ENCODE measurements at regions not wholly inside any gene's neighbourhood (a gene's known extent, or its start where the extent isn't known, plus 50 kb on each side); places are given as distances from the start of the nearest gene placed in this dataset.

DNA sequence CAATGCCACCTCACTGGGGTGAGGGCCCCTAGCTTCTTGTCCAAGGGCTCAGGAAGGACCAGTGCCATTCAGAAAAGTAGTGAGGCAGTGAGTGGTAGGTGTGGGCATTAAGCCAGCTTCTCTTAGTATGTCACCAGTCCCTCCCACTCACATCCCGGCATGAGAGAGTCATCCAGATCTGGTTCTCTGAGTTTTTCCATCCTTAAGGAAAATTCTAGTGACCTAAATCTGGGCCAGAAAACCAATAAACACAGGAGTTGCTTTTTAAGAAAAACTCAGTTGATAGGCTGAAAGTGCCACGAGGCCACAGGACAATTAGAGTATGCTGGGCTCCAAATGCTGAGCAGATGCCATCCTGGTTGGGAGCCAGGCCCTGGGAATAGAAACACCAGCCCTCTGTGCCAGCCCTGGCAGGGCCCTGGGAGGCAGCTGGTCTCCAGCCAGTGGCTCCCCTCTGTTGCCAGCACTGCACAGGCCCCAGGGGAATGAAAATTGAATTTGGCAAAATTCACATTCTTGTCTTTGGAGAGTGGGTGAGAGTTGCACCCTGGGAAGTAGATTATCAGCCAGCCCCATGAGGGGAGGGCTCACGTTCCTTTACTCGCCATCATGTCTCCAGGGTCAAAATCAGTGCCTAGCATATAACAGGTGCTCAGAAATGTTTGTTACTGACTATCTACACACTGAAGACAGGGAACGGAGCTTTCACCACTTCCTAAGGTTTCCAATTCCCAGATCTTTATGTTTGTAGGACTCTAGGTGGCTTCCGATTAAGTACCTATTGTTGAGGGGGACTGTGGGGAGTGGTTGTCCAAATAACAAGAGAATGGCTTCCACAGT, 52.8 kb downstream of the FAM43A start:
- DNase-seq (ENCODE audit: low read depth in 2 of 2), result peak; percentile 30 to 83

DNA sequence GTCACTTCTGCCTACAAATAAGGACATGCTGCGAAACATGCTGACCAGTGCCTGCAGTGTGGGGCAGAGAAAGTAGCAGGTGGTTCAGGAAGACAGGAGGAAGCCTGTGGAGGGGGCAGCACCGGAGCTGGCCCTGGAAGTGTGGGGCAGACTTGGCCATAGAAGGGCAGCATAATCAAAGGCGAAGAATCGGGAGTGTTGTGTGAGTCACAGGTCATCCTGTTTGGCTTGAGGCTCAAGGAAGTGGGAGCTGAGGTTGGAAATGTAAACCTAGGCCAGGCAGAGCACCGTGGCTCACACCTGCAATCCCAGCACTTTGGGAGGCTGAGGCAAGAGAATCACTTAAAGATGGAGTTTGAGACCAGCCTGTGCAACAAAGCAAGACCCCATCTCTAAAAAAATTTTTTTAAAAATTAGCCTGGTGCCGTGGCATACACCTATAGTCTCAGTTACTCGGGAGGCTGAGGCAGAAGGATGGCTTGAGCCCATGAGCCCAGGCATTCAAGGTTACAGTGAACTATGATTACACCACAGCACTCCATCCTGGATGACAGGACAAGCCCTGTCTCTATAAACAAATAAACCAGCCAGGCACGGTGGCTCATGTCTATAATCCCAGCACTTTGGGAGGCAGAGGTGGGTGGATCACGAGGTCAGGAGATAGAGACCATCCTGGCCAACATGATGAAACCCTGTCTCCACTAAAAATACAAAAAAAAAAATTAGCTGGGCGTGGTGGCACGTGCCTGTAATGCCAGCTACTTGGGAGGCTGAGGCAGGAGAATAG, 54.0 kb downstream of the FAM43A start:
- peak in 1 of 2 donors; percentile 83 for DNase-seq (ENCODE audit: low read depth in 2 of 2)

DNA sequence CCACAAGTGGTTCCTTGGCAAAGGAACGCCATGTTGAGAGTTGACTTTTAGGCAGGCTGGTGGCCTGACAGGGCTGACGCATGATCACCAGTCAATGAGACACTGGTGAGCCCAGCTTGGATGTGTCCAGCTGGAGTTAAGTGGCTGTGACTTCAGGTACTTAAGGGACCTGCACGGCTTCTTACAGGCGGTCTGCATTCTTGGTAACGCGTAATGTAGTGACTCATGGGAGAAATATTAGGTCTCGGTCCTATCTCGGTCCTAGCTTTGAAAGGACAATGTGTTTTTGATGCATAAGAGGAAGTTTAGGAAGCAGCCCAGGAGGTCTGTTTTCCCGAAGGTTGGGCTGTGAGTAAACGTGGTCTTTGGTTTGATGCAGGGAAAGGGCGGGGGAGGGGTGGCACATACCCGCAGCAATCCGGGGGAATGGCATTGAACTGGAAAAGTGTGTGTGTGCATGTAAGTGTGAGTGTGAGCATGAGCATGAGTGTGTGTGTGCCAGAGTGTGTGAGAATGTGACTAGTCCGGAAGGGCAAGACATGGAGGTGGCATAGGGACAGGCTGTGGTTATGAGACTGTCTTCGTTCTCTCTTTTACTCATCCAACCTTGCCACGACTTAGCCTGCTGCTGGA, 55.3 kb downstream of the FAM43A start:
- peak; percentile 31 to 92 for DNase-seq (ENCODE audit: low read depth in 2 of 2)

DNA sequence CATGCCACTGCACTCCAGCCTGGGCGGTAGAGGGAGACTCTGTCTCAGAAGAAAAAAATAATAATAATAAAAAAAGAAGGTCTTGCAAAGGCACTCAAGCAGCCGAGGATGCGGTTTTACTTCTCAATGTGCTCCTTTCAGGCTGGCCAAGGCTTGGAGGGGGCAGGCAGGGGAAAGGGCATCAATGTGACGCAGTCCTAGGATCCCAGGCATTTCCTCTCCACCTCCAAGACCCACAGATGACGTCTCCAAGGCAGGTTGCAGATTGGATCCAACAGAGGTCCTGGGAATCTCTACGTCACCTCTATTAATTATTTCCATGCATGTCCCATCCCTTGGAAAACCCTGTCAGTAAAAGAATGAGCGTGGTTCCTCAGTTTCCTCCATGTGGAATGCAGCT, 56.2 kb downstream of the FAM43A start:
- DNase-seq (ENCODE audit: low read depth in 2 of 2), result peak in 1 of 2 donors; percentile 21

DNA sequence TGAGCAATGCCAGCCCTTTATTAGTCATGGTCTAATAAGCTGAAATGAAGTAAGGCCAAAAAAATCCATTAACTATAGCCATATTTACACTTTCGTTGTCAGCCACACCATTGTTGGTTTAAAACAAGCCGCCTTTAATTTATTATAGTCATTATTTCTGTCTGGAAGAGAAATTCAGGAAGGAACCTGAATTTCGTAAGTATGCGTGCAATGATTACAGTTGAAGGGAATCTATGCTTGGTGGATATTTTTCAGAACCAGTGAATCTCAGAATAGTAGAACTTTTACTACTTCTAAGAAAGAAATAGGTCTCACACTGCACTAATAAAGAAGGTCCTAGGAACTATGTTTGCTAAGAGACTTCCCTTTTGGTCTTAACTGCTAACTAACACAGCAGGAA, 59.1 kb downstream of the FAM43A start:
- DNase-seq (ENCODE audit: low read depth in 2 of 2), result no peak

DNA sequence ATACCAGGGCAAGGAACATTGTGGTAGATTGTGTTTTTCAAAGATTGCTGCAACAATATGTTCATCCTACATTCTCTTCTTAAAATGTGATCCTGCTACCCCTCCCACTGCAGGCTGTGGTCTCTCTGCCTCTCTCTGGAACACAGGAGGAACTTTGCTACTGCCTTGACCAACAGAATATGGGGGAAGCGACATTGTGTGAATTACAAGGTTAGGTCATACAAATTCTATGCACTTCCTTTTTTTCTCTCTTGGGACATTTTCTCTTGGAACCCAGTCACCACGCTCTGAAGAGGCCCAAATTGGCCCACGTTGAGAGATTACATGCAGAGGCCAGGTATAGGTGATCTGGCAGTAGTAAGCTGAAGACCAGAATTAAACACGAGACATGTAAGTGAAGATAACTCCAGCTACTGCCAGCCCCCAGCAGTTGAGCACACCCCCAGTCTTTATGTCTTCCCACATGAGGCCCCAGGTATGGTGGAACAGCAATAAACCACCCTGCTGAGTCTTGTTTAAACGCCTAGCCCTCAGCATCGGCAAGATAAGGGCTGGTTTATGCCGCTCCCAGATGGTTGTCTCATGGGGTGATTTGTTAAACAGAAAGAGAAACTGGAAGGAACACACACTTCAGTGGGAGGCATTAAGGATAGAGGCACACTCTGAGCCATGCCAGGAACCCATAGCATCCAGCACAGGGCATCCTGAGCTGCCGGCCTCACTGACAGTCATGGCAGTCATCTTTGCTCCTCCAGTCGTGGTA, 59.9 kb downstream of the FAM43A start:
- no peak for DNase-seq (ENCODE audit: low read depth in 2 of 2)

DNA sequence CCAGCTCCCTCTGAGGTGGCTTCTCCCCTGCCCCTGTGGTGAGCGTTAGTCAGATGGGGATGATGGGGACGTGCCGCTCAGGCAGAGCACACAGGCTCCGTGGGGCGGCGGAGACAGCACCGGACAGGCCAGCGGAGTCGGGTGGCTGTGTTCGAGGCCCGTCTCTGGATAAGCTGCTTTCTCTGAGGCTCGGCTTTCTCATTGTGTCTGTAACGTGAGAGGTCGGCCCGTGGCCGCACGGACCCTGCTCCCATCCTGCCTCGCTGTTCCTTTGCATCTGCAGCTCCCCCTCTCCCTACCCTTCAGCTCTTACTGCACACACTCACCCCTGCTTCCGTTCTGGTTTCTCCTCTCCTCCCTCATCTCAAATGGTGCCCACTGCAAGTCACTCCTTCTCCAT, 62.5 kb downstream of the FAM43A start:
- no peak for DNase-seq (ENCODE audit: low read depth in 2 of 2)

DNA sequence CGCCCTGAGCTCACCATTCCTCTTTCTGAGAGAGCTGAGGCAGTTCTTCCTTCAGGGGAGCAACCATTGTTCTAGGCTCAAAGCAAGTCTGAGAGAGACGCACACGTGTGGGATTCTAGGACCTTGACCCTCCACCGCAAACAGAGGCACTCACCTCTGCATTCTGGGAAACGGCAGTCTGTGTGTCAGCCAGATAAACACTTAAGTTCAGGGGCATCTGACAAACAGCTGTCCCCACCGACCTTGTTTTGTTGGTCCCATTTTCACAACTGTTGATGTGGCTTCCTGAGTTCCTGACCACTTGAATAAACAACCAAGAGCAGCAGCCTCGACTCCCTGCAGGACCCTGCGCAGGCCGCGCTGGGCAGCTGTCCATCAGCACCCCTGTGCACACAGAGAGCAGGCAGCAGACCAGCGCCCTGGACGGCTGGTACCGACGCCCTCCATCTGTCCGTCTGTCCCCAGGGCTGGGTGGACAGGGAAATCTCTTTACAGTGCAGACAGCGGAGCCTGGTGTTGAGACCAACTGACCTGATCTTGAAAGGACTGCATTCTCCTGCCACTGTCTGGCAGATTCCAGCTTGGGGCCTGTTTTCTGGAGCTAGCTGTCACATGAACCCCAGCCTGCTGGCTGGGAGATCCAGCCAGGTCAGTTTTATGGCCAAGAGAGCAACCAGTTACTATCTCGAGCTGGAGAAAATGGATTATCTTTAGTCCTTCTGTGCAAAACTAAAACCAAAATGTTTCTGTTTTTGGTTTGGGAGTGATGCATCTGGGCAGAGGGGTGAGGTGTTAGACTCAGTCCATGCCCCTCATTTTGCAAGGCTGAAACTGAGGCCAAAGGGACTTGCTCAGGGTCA, 64.2 kb downstream of the FAM43A start:
- DNase-seq (ENCODE audit: low read depth in 2 of 2), result peak; percentile 62 to 87

DNA sequence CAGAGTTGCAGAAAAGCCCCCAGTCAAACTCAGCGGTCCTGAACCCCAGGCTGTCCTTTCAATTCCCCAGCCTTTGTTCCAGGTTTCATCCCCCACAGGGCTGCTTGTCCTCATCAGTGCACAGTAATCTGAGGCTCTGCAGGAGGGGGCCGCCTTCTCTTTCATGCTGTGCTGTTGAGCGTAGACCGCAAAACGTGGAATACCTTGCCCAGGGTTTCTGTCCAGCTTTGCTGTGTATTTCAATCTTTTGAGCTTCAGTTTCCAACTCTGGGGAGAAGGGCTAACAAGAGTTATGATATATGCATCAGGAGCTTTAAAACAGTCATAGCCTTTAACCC, 64.8 kb downstream of the FAM43A start:
- no peak for DNase-seq (ENCODE audit: low read depth in 2 of 2)

DNA sequence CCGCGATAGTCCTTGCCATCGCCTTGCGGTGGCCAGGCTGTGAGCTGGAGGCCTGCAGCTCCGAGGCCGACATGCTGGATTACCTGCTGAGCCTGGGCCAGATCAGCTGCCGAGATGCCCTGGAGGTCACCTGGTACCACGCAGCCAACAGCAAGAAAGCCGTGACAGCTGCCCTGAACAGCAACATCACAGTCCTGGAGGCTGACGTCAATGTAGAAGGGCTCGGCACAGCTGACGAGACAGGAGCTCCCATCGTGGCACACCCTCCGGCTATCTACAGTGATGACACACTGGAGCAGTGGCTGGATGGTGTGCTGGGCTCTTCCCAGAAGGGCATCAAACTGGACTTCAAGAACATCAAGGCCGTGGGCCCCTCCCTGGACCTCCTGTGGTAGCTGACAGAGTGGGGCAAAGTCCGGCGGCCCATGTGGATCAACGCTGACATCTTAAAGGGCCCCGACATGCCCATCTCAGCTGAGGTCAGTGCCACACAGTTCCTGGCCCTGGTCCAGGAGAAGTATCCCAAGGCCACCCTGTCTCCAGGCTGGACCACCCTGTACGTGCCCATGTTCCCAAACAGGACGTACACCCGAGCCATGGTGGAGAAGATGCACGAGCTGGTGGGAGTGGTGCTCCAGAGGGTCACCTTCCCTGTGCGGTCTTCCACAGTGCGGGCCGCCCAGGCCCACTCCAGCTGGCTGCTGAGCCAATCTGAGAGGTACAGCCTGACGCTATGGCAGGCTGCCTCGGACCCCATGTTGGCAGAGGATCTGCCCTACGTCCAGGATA, 70.2 kb downstream of the FAM43A start:
- no peak for DNase-seq (ENCODE audit: low read depth in 2 of 2)

DNA sequence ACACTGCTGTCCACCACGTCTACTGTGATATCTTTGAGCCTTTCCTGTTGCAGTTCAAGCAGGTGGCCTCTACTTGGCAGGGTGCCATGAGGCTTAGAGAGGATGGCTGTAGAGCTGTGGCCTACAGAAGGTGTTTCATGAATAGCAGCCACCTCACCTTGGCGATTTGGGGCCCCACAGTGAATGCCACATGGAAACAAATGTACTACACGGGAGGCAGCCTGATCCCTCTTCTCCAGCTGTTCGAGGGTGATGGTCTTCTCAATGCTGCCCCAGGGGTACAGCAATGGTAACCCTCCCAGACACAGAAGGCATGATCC, 70.7 kb downstream of the FAM43A start:
- peak in 1 of 2 donors; percentile 22 for DNase-seq (ENCODE audit: low read depth in 2 of 2)

DNA sequence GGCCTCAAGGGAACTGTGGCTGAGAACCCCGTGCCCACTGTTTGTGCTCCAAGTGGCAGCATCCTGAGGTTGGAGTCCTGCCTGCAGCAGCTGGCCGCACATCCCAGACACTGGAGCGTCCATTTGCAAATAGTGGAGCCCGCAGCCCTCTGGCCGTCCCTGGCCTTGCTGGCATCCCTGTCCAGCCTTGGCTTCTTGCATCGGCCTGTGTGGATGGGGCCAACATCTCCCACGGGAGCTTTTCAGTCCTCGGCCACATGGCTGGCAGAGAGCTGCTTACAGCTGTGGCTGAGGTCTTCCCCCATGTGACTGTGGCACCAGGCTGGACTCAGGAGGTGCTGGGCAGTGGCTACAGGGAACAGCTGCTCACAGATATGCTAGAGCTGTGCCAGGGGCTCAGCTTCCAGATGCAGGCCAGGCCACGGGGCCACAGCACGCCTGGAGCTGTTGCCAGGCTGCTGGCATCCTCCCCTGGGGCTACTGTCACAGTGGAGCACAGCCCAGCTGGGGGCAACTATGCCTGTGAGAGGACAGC, 71.2 kb downstream of the FAM43A start:
- DNase-seq (ENCODE audit: low read depth in 2 of 2), result no peak

DNA sequence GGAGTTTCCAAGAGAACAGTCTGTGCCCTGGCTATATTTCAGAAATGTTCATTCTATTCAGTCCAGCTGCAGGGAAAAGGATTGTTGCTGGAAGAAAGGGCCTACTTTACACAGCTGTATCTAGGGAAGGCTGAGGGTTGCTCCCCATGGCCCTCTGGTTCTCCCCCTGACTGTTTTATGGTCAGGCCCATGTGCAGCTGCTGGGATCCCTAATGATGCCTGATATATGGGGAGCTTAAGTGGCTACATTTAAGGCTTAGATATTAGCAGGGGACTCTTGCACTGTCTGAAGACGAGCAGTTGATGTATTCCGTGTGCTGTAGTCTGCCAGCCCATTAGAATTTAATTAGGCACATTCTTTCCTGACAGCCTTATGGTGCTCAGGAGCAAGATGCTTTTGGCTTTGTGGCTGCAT, 72.0 kb downstream of the FAM43A start:
- DNase-seq (ENCODE audit: low read depth in 2 of 2), result no peak

DNA sequence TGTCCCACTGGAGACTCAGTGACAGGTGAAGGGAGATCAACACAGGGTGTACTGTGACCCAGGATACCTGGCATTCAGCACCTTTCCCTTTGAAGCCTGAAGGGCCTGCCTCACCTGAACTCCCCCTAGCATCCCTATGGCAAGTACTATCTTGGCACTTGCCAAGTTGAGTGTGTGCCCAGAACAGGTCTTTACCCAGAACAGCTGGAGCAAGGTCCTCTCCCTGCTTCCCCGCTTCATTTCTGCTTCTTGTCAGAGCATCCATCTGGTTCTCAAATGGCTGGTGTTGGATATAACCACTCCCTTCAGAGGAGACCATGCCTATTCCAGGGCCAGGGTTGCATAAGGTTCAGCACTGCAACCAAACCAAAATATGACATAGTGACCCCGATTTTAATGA, 73.0 kb downstream of the FAM43A start:
- DNase-seq (ENCODE audit: low read depth in 2 of 2), result no peak

DNA sequence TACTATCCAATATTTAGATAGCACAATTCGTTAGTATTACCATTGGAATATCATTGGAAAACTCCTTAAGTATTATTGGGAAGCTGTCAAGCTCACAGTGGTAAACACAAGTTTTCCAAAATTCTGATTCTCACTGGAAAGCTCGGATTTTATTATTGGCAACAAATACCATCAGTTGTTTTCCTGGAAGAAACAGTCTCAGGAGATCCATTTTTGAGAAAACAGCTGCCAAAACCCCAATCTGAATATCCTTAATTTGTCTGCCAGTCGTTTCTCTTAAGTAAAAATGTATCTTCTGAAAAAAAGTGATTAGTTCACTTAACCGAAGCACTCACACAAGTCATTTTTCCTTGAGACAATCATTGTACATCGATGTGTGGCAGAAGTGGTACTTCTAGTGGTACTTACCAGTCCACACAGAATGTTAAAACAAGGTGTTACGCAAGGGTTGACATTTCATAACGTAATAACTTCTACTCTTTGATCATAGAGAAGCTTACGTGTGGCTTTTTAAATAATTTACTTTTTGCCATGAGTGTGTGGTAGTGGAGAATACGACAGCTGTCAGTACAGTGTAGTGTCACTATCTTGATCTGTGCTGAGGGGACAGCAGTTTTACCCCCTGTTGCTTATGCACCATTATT, 74.9 kb downstream of the FAM43A start:
- no peak for DNase-seq (ENCODE audit: low read depth in 2 of 2)

DNA sequence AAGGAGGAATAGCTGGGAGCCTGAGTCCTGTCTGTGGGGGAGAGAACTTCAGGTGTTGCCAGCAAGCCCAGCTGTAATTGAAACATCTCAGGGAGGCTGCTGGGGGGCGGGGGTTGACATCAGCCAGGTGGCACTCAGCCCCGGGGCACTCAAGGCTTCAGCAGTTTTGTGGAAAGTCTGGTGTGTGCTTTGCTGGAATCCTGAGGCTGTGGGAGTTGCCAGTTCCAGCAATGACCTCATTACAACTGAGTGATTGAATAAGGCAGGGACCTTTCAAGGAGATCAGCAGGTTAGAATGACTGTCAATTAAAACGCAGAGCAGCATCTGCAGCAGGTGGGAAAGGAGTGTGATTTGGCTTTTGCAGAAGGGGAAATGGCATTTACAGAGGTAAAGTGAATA, 75.7 kb downstream of the FAM43A start:
- no peak for DNase-seq (ENCODE audit: low read depth in 2 of 2)

DNA sequence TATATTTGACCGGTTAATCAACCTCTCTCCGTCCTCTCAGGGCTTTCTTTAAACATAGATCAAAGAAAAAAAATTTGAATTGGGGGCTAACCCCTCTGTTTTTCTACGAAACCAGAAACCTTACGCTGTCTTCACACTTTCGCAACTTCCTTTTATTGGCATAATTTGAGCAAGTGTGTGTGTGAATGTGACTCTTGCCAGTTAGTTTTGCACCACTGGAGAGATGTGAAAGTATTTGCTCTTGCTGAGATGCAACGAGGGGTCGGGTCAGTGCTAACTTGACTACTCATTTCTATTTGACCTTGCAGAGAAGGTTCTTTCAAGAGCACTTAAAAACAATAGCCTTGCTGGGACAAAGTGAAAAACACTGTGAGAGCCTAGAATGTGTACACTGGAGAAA, 81.2 kb downstream of the FAM43A start:
- DNase-seq (ENCODE audit: low read depth in 2 of 2), result no peak

DNA sequence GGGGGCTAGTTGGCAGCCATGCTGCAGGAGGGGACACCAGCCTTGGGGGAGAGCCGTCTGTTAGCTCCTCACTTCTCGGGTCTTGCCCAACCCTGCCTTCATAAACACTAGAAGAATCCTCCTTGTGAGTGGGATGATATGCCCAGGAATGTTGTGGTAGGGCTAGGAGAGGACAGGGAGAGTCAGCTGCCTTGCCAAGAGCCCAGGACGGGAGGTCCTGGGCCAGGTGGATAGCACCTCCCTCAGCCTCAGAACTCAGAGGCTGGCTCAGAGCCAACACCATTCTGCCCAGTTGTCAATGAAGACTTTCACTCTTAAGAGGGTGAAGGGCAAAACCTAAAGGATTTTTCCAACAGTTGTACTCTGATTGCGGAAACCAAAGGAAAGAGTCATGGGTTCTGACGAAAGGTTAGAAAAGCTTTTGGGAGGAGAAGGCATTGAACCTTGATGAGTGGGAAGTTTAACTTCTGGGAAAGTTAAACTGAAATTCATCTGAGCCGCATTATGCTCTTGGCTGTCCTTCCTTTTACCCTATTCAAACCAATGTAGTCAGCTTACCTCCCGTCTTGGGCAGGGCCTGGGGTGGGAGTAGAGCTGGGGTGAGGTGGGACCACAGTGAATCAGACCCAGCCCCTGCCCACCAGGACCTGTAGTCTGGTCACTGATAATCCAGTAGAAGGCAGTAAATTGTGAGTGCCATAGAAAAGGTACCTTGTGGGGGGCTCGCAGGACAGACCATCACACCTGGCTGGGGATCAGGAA, 81.9 kb downstream of the FAM43A start:
- no peak for DNase-seq (ENCODE audit: low read depth in 2 of 2)

DNA sequence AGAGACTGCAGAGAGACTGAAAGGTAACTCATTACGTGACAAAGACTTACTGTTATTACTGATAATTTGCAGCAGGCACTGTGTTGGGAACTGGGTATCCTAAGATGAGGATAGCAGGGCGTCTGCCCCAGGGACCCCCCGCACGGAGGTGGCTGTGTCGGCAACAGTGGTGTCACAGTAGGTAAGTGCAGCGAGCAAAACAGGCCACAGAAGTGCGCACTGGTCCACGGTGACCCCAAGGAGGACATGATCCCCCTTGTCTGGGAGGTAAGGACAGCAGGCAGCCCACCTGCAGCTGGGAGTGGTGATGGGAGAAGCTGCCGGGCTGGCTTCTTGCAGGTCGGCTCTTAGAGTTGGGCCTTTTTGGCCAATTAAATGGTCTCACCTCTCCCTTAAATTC, 82.9 kb downstream of the FAM43A start:
- DNase-seq (ENCODE audit: low read depth in 2 of 2), result no peak
